ENCODE measurements at regions not wholly inside any gene's neighbourhood (a gene's known extent, or its start where the extent isn't known, plus 50 kb on each side); places are given as distances from the start of the nearest gene placed in this dataset.
"Not testable (repeated sequence)": the region's sequence is repeated elsewhere in the genome, so short reads cannot be mapped to it uniquely, and the experiment has no call there.

GRCh38 chr5:53373451-53374158, 106.8 kb upstream of the FST start:
- DNase-seq = no peak

- no peak for DNase-seq
Measured at GRCh38 chr5:53376853-53377252, 103.6 kb upstream of the FST start.

GRCh38 chr5:53378190-53378589, 102.2 kb upstream of the FST start:
- no peak for DNase-seq

GRCh38 chr5:53378590-53379247, 101.7 kb upstream of the FST start:
- DNase-seq = no peak

- DNase-seq = no peak
Measured at GRCh38 chr5:53386341-53386740, 94.1 kb upstream of the FST start.

- no peak for DNase-seq
Measured at GRCh38 chr5:53389093-53389492, 91.3 kb upstream of the FST start.

- no peak for DNase-seq
Measured at GRCh38 chr5:53392073-53392472, 88.4 kb upstream of the FST start.

- DNase-seq = no peak
Measured at GRCh38 chr5:53394808-53395207, 85.6 kb upstream of the FST start.

- DNase-seq = no peak
Measured at GRCh38 chr5:53397141-53397757, 83.2 kb upstream of the FST start.

GRCh38 chr5:53397845-53398244, 82.6 kb upstream of the FST start:
- no peak for DNase-seq

- DNase-seq = no peak
Measured at GRCh38 chr5:53399926-53400697, 80.3 kb upstream of the FST start.

GRCh38 chr5:53403291-53403690, 77.1 kb upstream of the FST start:
- no peak for DNase-seq

- no peak for DNase-seq
Measured at GRCh38 chr5:53403758-53404157, 76.7 kb upstream of the FST start.

GRCh38 chr5:53405396-53405795, 75.0 kb upstream of the FST start:
- no peak for DNase-seq

- no peak for DNase-seq
Measured at GRCh38 chr5:53406630-53407316, 73.7 kb upstream of the FST start.

GRCh38 chr5:53407373-53407772, 73.1 kb upstream of the FST start:
- DNase-seq = no peak

GRCh38 chr5:53411388-53411787, 69.0 kb upstream of the FST start:
- DNase-seq = no peak

- not testable (repeated sequence) for DNase-seq
Measured at GRCh38 chr5:53412499-53412898, 67.9 kb upstream of the FST start.

- DNase-seq = no peak
Measured at GRCh38 chr5:53416144-53416738, 64.2 kb upstream of the FST start.

- DNase-seq = no peak
Measured at GRCh38 chr5:53418409-53418808, 62.0 kb upstream of the FST start.

GRCh38 chr5:53418826-53419658, 61.4 kb upstream of the FST start:
- DNase-seq = no peak

GRCh38 chr5:53422539-53422938, 57.9 kb upstream of the FST start:
- no peak for DNase-seq

Measured in left hindlimb (tissue), 1 donor.